HUES6 (cell line): ENCODE measurements at regions not wholly inside any gene's neighbourhood (a gene's known extent, or its start where the extent isn't known, plus 50 kb on each side); places are given as distances from the start of the nearest gene placed in this dataset.
"Not testable (repeated sequence)": the region's sequence is repeated elsewhere in the genome, so short reads cannot be mapped to it uniquely, and the experiment has no call there.

Experiments used
- H3K27ac ChIP-seq: 2 replicates; pipeline ENCODE4 v1.7.0; 2013; ENCODE audit warnings: low read depth, mild to moderate bottlenecking, low read length, inconsistent platforms
- H3K27me3 ChIP-seq: 2 replicates; pipeline ENCODE4 v1.6.1; 2013; ENCODE audit warnings: low read length; ENCODE audit not compliant: control insufficient read depth, insufficient read depth
- H3K36me3 ChIP-seq: 2 replicates; pipeline ENCODE4 v1.6.1; 2013; ENCODE audit warnings: low read length; ENCODE audit not compliant: control insufficient read depth, insufficient read depth
- H3K4me1 ChIP-seq: 2 replicates; pipeline ENCODE4 v1.6.1; 2013; ENCODE audit warnings: low read length; ENCODE audit not compliant: control insufficient read depth, insufficient read depth
- H3K4me3 ChIP-seq: 2 replicates; pipeline ENCODE4 v1.5.1; 2013; ENCODE audit warnings: low read depth, low read length
- H3K9ac ChIP-seq: one replicate; pipeline ENCODE4 v1.6.1; 2013; ENCODE audit warnings: mild to moderate bottlenecking, low read length
- H3K9me3 ChIP-seq: 2 replicates; pipeline ENCODE4 v1.6.1; 2013; ENCODE audit warnings: low read depth, low read length; ENCODE audit not compliant: control insufficient read depth, insufficient read depth

DNA sequence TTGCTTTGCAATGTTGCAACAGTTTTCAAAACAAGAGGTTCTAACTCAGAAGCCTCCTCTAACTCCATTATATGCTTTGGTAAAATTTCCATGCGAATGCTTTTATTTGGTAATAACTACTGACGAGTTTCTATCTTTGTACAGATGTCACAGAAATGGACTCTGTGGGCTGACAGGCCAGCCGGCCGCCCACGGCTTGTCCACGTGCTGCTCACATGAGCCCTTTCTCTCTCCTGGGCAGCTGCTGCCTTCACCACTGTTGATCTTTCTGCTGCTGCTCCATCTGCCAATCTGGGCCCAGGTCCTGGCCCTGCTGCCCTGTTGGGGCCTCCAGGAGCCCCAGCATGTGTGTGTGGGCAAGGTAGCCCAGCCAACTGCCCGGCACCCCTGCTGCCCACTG lies 168.2 kb upstream of the TMEM132C start:
- H3K36me3 ChIP-seq: no peaks in the 10 kb centered on the region
- H3K4me3 ChIP-seq: no peak overlapping the region
- no peak overlapping the region for H3K27ac ChIP-seq
- H3K27me3 ChIP-seq: peaks cover 2% of the 10 kb centered on the region; the same call in 1 of the 2 replicates
- no peaks in the 10 kb centered on the region for H3K4me1 ChIP-seq
- peaks cover 6% of the 10 kb centered on the region for H3K9me3 ChIP-seq
- no peak overlapping the region for H3K9ac ChIP-seq

DNA sequence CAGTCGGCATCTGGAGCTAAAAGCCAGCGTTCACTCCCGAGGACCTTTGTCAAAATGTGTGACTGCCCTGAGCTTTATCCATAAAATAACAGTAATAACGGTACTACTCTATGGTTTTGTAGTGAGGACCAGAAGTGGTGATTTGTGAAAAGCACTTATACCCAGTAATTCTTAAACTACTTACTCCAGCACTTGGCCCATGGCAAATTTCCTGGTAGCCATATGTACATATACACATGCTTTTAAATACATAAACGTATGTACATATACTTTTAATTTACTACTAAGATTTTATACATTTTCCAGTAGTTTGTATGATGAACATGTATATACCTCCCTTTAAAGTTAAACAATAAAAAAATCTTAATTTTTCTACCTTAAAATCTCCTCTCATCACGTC lies 163.8 kb upstream of the TMEM132C start:
- Histone ChIP-seq H3K9ac (no peak overlapping the region), H3K4me1 (no peaks in the 10 kb centered on the region), H3K27ac (no peak overlapping the region), H3K4me3 (no peak overlapping the region), H3K36me3 (no peaks in the 10 kb centered on the region), H3K27me3 (no peaks in the 10 kb centered on the region), H3K9me3 (peaks cover 6% of the 10 kb centered on the region)

DNA sequence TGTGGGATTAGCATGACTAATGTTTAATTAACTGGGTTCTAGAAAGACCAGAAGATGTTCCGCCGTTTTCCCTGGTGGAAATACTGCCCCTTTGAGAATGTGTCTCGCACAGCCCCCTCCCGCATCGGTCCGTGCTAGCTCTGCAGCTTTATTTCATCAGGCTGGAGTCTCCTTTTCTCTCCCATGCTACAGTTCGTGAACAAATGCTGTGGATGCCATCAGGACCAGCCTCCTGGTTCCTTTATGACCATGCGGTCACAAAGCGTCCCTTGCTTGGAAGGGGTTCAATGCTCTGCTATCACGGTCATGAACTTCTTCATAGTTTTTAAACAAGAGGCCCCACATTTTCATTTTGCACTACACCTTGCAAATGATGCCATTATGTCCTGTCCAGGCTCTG lies 157.7 kb upstream of the TMEM132C start:
- Histone ChIP-seq H3K27ac (no peak overlapping the region), H3K9ac (no peak overlapping the region), H3K36me3 (no peaks in the 10 kb centered on the region), H3K27me3 (no peaks in the 10 kb centered on the region), H3K4me3 (no peak overlapping the region), H3K9me3 (0 out of 2 replicates have a peak, but pooled peaks cover 2% of the 10 kb centered on the region), H3K4me1 (peaks cover 22% of the 10 kb centered on the region)

DNA sequence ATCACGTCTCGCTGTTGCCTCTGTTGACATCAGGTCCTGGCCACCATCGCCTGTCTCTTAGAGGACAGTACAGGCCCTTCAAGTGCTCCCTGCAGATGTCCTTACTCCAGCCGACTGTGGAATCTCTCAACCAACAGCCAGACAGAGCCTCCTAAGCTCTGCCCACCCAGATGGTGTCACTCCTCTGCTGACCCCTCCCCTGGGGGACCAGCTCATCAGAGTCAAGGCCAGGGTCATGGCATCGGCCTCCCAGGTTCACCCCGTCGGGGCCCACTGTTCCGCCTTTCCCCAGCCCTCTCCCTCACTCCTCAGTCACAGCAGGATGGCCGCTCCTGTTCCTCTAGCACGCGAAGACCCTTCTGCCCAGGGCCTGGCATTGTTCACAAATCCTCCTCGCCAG lies 157.3 kb upstream of the TMEM132C start:
- no peak overlapping the region for H3K9ac ChIP-seq
- no peaks in the 10 kb centered on the region for H3K27me3 ChIP-seq
- peaks cover 22% of the 10 kb centered on the region for H3K4me1 ChIP-seq
- no peaks in the 10 kb centered on the region for H3K36me3 ChIP-seq
- H3K4me3 ChIP-seq: no peak overlapping the region
- H3K27ac ChIP-seq: no peak overlapping the region
- 0 out of 2 replicates have a peak, but pooled peaks cover 2% of the 10 kb centered on the region for H3K9me3 ChIP-seq

DNA sequence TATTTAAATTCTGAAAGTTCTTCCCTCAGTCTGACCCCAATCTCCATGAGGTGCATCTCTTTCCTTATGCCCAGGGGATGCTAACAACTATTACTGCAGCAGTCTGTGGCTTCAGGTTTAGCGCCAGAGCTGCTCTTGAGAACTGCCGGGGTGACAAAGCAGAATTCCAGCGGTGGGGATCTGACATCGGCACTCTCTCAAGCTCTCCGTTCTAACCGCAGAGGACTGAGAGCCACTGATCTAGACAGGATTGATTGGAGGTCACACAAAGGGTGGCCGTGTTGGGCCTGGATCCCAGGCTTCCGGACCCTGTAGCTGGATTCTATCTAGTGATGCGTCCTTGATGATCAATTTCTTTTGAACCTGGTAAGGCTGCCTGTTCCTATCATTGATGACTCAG lies 155.6 kb upstream of the TMEM132C start:
- Histone ChIP-seq H3K4me3 (no peak overlapping the region), H3K9me3 (0 out of 2 replicates have a peak, but pooled peaks cover 2% of the 10 kb centered on the region), H3K27ac (no peak overlapping the region), H3K9ac (no peak overlapping the region), H3K27me3 (no peaks in the 10 kb centered on the region), H3K4me1 (peaks cover 22% of the 10 kb centered on the region), H3K36me3 (no peaks in the 10 kb centered on the region)

DNA sequence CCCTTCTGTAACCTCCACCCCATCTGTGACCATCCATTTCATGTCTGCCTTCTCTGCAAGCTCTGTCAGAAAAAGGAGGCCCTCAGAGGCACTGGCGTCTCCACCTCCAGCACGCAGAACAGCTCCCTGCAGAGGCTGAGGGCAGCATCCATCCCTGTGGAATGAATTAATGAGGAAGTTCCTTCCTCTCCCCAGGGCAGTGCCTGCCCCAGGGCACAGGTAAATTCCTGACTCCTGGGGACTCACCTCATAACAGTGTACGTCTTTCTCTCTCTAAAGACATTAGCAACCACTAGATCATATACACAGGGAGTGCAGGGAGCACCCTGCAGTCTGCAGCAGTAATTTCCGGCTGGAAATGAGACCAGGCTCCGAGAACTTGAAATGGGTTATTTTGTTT lies 155.0 kb upstream of the TMEM132C start:
- Histone ChIP-seq H3K9ac (no peak overlapping the region), H3K27me3 (no peaks in the 10 kb centered on the region), H3K4me3 (no peak overlapping the region), H3K36me3 (no peaks in the 10 kb centered on the region), H3K4me1 (peaks cover 22% of the 10 kb centered on the region), H3K9me3 (0 out of 2 replicates have a peak, but pooled peaks cover 2% of the 10 kb centered on the region), H3K27ac (no peak overlapping the region)

DNA sequence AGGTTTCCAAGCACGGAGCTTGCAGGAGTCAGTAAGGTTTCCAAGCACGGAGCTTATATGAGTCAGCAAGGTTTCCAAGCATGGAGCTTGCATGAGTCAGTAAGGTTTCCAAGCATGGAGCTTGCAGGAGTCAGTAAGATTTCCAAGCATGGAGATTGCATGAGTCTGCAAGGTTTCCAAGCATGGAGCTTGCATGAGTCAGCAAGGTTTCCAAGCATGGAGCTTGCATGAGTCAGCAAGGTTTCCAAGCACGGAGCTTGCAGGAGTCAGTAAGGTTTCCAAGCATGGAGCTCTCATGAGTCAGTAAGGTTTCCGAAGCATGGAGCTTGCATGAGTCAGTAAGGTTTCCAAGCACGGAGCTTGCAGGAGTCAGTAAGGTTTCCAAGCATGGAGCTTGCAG lies 153.7 kb upstream of the TMEM132C start:
- H3K27me3 ChIP-seq, H3K36me3 ChIP-seq, H3K9me3 ChIP-seq, H3K27ac ChIP-seq, H3K4me3 ChIP-seq, H3K9ac ChIP-seq: not testable (repeated sequence)
- peaks cover 22% of the 10 kb centered on the region for H3K4me1 ChIP-seq

DNA sequence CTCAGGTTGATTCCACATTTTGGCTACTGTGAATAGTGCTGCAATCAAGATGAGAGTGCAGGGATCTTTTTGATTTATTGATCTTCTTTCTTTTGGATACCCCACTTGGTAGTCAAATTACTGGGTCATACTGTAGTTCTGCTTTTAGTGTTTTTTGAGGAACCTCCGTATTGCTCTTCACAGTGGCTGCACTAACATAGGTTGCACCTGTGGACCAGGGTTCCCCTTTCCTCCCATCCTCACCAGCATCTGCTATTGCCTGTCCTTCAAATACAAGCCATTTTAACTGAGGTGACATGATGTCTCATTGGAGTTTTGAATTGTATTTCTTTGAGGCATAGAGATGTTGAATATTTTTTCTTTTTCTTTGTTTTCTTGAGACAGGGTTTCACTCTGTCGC lies 152.5 kb upstream of the TMEM132C start:
- peaks cover 22% of the 10 kb centered on the region for H3K4me1 ChIP-seq
- no peaks in the 10 kb centered on the region for H3K27me3 ChIP-seq
- peaks cover 5% of the 10 kb centered on the region; the same call in 1 of the 2 replicates for H3K9me3 ChIP-seq
- H3K9ac ChIP-seq: no peak overlapping the region
- H3K4me3 ChIP-seq: no peak overlapping the region
- no peak overlapping the region for H3K27ac ChIP-seq
- H3K36me3 ChIP-seq: no peaks in the 10 kb centered on the region

DNA sequence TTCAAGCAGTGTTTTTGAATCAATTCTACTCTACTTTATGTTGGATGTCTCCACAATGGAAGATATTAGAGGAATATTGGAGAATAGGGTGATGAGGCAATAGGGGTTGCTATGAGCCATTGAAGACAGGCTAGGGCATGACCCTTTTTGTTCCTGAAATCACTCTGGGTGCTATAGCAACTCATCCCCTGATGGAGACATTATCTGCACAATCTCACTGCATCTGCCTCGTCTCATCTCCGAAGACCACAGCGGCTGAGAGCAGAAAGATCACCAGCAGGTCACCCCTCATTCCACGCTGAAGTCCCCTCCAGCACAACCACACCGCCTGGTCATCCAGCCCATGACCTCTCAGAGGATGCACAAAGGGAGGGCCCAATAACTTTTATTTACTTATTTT lies 150.4 kb upstream of the TMEM132C start:
- Histone ChIP-seq H3K27me3 (no peaks in the 10 kb centered on the region), H3K9me3 (peaks cover 6% of the 10 kb centered on the region; the same call in 1 of the 2 replicates), H3K4me1 (peaks cover 14% of the 10 kb centered on the region)

DNA sequence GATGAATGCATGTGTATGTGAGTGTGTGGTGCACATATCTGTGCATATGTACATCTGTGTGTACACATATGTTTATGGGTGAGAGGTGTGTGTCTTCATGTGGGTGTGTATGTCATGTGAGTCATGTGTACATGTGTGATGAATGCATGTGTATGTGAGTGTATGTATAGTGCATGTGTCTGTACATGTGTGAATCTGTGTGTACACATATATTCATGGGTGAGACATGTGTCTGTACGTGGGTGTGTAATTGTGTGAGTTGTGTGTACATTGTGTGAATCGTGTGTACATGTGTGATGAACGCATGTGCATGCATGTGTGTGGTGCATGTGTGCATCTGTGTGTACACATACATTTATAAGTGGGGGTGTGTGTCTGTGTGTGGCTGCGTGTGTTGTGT lies 146.9 kb upstream of the TMEM132C start:
- no peaks in the 10 kb centered on the region for H3K4me1 ChIP-seq
- H3K27ac ChIP-seq: no peak overlapping the region
- no peak overlapping the region for H3K4me3 ChIP-seq
- no peaks in the 10 kb centered on the region for H3K36me3 ChIP-seq
- H3K9me3 ChIP-seq: peaks cover 4% of the 10 kb centered on the region; the same call in 1 of the 2 replicates
- H3K9ac ChIP-seq: no peak overlapping the region
- no peaks in the 10 kb centered on the region for H3K27me3 ChIP-seq

More for the DNA sequence above, 150.4 kb upstream of the TMEM132C start:
- Histone ChIP-seq H3K9ac (no peak overlapping the region), H3K27ac (no peak overlapping the region), H3K36me3 (no peaks in the 10 kb centered on the region), H3K4me3 (no peak overlapping the region)

DNA sequence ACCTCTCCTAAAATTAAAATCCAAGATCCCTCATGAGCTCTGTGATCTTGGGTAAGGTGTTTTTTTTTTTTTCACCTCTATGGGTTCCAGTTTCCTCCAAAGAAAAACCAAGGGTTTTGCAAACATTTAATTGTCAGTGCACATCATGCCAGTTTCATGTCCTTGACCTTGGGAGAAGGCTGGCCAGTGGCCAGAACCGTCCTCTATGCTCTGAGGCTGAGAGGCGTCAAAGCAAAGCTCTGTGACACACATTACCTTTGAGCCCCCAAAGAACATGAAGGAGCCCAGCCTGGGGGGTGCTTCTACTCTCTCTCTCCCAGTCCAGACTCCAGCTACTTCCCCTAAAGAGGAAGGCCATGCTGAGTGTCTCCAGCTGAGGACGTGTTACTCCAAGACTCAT lies 145.5 kb upstream of the TMEM132C start:
- Histone ChIP-seq H3K27ac (no peak overlapping the region), H3K9me3 (peaks cover 4% of the 10 kb centered on the region; the same call in 1 of the 2 replicates), H3K27me3 (no peaks in the 10 kb centered on the region), H3K4me1 (no peaks in the 10 kb centered on the region), H3K36me3 (no peaks in the 10 kb centered on the region), H3K4me3 (no peak overlapping the region), H3K9ac (no peak overlapping the region)

DNA sequence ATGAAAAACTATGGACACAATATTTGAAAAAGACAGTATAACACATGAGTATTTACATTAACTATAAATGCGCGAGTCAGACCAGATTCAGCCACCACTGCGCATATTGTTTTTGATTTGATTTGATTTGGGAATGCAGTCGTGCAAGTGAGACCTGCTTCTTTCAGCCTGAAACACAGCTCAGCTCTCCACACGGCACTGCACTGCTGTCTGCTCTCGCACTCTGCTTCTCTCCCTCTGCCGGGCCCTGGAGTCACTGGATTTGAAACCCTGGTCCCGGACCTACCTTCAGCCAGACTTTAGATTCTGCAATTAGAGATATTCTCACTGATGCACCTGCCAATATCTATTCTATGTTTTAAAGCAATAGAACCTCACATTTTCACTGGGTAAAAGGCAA lies 143.9 kb upstream of the TMEM132C start:
- no peaks in the 10 kb centered on the region for H3K27me3 ChIP-seq
- H3K36me3 ChIP-seq: no peaks in the 10 kb centered on the region
- H3K9ac ChIP-seq: no peak overlapping the region
- peaks cover 4% of the 10 kb centered on the region; the same call in 1 of the 2 replicates for H3K9me3 ChIP-seq
- no peaks in the 10 kb centered on the region for H3K4me1 ChIP-seq
- no peak overlapping the region for H3K4me3 ChIP-seq
- no peak overlapping the region for H3K27ac ChIP-seq
